GM12878 (cell line): ENCODE measurements at regions not wholly inside any gene's neighbourhood (a gene's known extent, or its start where the extent isn't known, plus 50 kb on each side); places are given as distances from the start of the nearest gene placed in this dataset.

ENCODE experiments used
- ATAC-seq: fragments of 200-7000 bp; cut with Tn5 transposase; 3 replicates; pipeline ENCODE4 v1.9.1; 2020; ENCODE audit warnings: mild to moderate bottlenecking, moderate library complexity
- BruUV-seq: library from RNA; stranded (reverse); fragments of 400-500 nt; replicated peaks from 2 replicates; lab custom pipeline; 2021; lab: Mats Ljungman, UMichigan
- CTCF ChIA-PET: fragments of 300-600 bp; sonication (Branson Sonifier 250); formaldehyde crosslinking; extraction: SDS; loops from one replicate; lab custom pipeline; 2021; ENCODE audit warnings: inconsistent platforms; lab: Yijun Ruan, JAX
- POLR2A ChIA-PET: fragments of 350-600 bp; formaldehyde crosslinking; extraction: SDS; loops from one replicate; lab custom pipeline; 2021; ENCODE audit warnings: inconsistent platforms; lab: Charles Lee
- RAD21 ChIA-PET: fragments of 300-600 bp; sonication (Branson Sonifier 250); formaldehyde crosslinking; loops from one replicate; lab custom pipeline; 2023; ENCODE audit warnings: antibody characterized with exemption; ENCODE audit not compliant: unreplicated experiment; lab: Charles Lee
- SMC1A ChIA-PET: fragments of 300-600 bp; sonication (Branson Sonifier 250); formaldehyde crosslinking; loops from one replicate; lab custom pipeline; 2023; ENCODE audit not compliant: unreplicated experiment, uncharacterized antibody; lab: Charles Lee
- DNase-seq: peaks from one replicate; pipeline ENCODE4 v3.0.0-alpha.2; 2011; ENCODE audit warnings: low read depth, low spot score
- FAIRE-seq: peaks from 3 replicates; lab custom pipeline; 2011; peaks lifted over from hg19 to GRCh38; lab: Jason Lieb, UNC
- H2AFZ ChIP-seq: 2 replicates; pipeline ENCODE4 v1.6.0; 2011; ENCODE audit warnings: low read depth, low read length, control low read depth; ENCODE audit not compliant: control insufficient read depth
- H3K27ac ChIP-seq: 2 replicates; pipeline ENCODE4 v1.5.1; 2011; ENCODE audit warnings: control low read depth; ENCODE audit not compliant: control insufficient read depth, insufficient read depth
- H3K27me3 ChIP-seq, 2 experiments: replicated peaks in 1 of 2; 2 replicates each; pipeline versions ENCODE4 v1.6.0 to v1.6.1; 2011; ENCODE audit warnings: low read length in 1 of 2; ENCODE audit not compliant: control insufficient read depth in 2 of 2, insufficient read depth in 2 of 2
- H3K36me3 ChIP-seq, 2 experiments: 2 replicates each; pipeline ENCODE4 v1.5.1; 2011; ENCODE audit warnings: low read length in 1 of 2; ENCODE audit not compliant: control insufficient read depth in 2 of 2, insufficient read depth in 2 of 2
- H3K4me1 ChIP-seq: 2 replicates; pipeline ENCODE4 v1.6.1; 2011; ENCODE audit warnings: mild to moderate bottlenecking, low read length, moderate library complexity, mixed read lengths; ENCODE audit not compliant: control insufficient read depth, insufficient read depth
- H3K4me2 ChIP-seq: 2 replicates; pipeline ENCODE4 v1.6.0; 2011; ENCODE audit warnings: control low read depth; ENCODE audit not compliant: control insufficient read depth, insufficient read depth
- H3K4me3 ChIP-seq: fragments of 200-600 bp; sonication (generic); 2 replicates; pipeline ENCODE4 v1.5.1; 2016
- H3K79me2 ChIP-seq: 2 replicates; pipeline ENCODE4 v1.6.0; 2011; ENCODE audit warnings: low read length; ENCODE audit not compliant: control insufficient read depth, insufficient read depth
- H3K9ac ChIP-seq: 2 replicates; pipeline ENCODE4 v1.8.0; 2011; ENCODE audit warnings: low read length, control low read depth, mixed read lengths; ENCODE audit not compliant: control insufficient read depth, insufficient read depth
- H3K9me3 ChIP-seq: replicated peaks from 3 replicates; pipeline ENCODE4 v1.5.1; 2011; ENCODE audit warnings: mild to moderate bottlenecking, low read length; ENCODE audit not compliant: control insufficient read depth, insufficient read depth
- H4K20me1 ChIP-seq: 2 replicates; pipeline ENCODE4 v1.6.0; 2011; ENCODE audit not compliant: control insufficient read depth, insufficient read depth
- BCL11A ChIP-seq: IDR thresholded peaks from 2 replicates; pipeline ENCODE4 v1.6.1; 2011; ENCODE audit warnings: low read depth, low read length
- CREB1 ChIP-seq: IDR thresholded peaks from 2 replicates; pipeline ENCODE4 v1.6.1; 2012; ENCODE audit warnings: low read depth, mild to moderate bottlenecking, inconsistent platforms
- EP300 ChIP-seq, 2 experiments: fragments of 150-350 bp in 1 of 2; IDR thresholded peaks; 2 replicates each; pipeline ENCODE4 v1.6.1; 2011 to 2012; ENCODE audit warnings: low read depth in 2 of 2, low read length in 2 of 2, borderline replicate concordance in 1 of 2, improper control_type of control experiment in 1 of 2, inconsistent platforms in 1 of 2; ENCODE audit not compliant: control insufficient read depth in 1 of 2
- FOXK2 ChIP-seq: fragments of 450-650 bp; IDR thresholded peaks from 2 replicates; pipeline ENCODE4 v1.6.1; 2017; ENCODE audit warnings: mild to moderate bottlenecking, moderate library complexity
- GATAD2B ChIP-seq: fragments of 450-650 bp; conservative IDR thresholded peaks from 2 replicates; pipeline ENCODE4 v1.6.1; 2017; ENCODE audit warnings: low read depth, mild to moderate bottlenecking, moderate library complexity
- IKZF1 ChIP-seq: fragments of 450-650 bp; conservative IDR thresholded peaks from 2 replicates; pipeline ENCODE4 v1.6.1; 2017; ENCODE audit warnings: antibody characterized with exemption, mild to moderate bottlenecking
- MTA3 ChIP-seq: IDR thresholded peaks from 2 replicates; pipeline ENCODE4 v1.6.1; 2012; ENCODE audit warnings: low read length, inconsistent platforms, borderline replicate concordance
- NFYB ChIP-seq: IDR thresholded peaks from 2 replicates; pipeline ENCODE4 v1.6.1; 2011; ENCODE audit warnings: low read depth, mild to moderate bottlenecking, low read length, improper control_type of control experiment, moderate library complexity; ENCODE audit not compliant: insufficient read depth
- NR2C1 ChIP-seq: fragments of 450-650 bp; IDR thresholded peaks from 2 replicates; pipeline ENCODE4 v1.6.1; 2017; ENCODE audit warnings: antibody characterized with exemption, mild to moderate bottlenecking, moderate library complexity
- PAX5 ChIP-seq: IDR thresholded peaks from 2 replicates; pipeline ENCODE4 v1.6.1; 2011; ENCODE audit warnings: low read depth, low read length, borderline replicate concordance
- RB1 ChIP-seq: fragments of 450-650 bp; formaldehyde crosslinking; IDR thresholded peaks from 2 replicates; pipeline ENCODE4 v1.6.1; 2017; ENCODE audit warnings: mild to moderate bottlenecking, borderline replicate concordance
- RBBP5 ChIP-seq: fragments of 200-600 bp; sonication (generic); conservative IDR thresholded peaks from 2 replicates; pipeline ENCODE4 v1.6.1; 2016
- RELB ChIP-seq: fragments of 450-650 bp; IDR thresholded peaks from 2 replicates; pipeline ENCODE4 v1.6.1; 2017; ENCODE audit warnings: low read depth, mild to moderate bottlenecking, moderate library complexity
- YBX1 ChIP-seq: fragments of 450-650 bp; IDR thresholded peaks from 2 replicates; pipeline ENCODE4 v1.6.1; 2016; ENCODE audit warnings: antibody characterized with exemption
- WGBS: methylation state at CpG from one replicate; pipeline ENCODE4 v1.1.6; 2016; ENCODE audit warnings: low lambda C conversion rate; ENCODE audit not compliant: insufficient replicate concordance, insufficient coverage; ENCODE audit errors: missing lambda C conversion rate; 5-methylcytosine and 5-hydroxymethylcytosine counted together
- in situ Hi-C: fragments of 300-500 bp; cut with MboI; formaldehyde crosslinking; loops from 9 replicates; pipeline ENCODE4 v1.14.3; 2018; ENCODE audit warnings: mixed read lengths
- intact Hi-C: fragments of 100-400 bp; cut with micrococcal nuclease; formaldehyde crosslinking; loops from one replicate; pipeline ENCODE4 v1.14.2; 2022; ENCODE audit not compliant: unreplicated experiment

GRCh38 chrX:84611843-84612636 is 109.8 kb upstream of the HDX start:
- 14% methylated on average over 3 of the region's 3 CpGs for WGBS
- no peak for DNase-seq

More at GRCh38 chrX:84611843-84612636, 109.8 kb upstream of the HDX start:
- FAIRE-seq, result no peak
- Histone ChIP-seq H3K27me3 (no peaks in the 10 kb centered on the region), H3K9ac (no peak overlapping the region), H3K9me3 (no peaks in the 10 kb centered on the region), H3K4me2 (no peak overlapping the region), H3K4me3 (no peak overlapping the region), H3K36me3 (no peaks in the 10 kb centered on the region), H3K27ac (no peak overlapping the region), H3K79me2 (no peaks in the 10 kb centered on the region)
- no TSS peak for BruUV-seq
- ChIA-PET SMC1A (no interaction called here), RAD21 (no interaction called here), CTCF (no interaction called here)
- in situ Hi-C loops, result no loop called here
- ATAC-seq, result no peak
- no peak for TF ChIP-seq RELB
- TF ChIP-seq MTA3, result no peak
- no peak for TF ChIP-seq YBX1
- TF ChIP-seq PAX5, result no peak
- no peak for TF ChIP-seq NR2C1
- TF ChIP-seq FOXK2, result no peak
- TF ChIP-seq NFYB, result no peak
- TF ChIP-seq BCL11A, result no peak
- no peak for TF ChIP-seq CREB1
- TF ChIP-seq IKZF1, result no peak
- TF ChIP-seq GATAD2B, result no peak
- no peak for TF ChIP-seq RB1
- no peak for TF ChIP-seq EP300 (IDR thresholded peaks at IDR 0.05; ENCODE audit: borderline replicate concordance in 1 of 2, control insufficient read depth in 1 of 2, low read depth in 2 of 2, low read length in 2 of 2)
- no peak for TF ChIP-seq RBBP5
- TF ChIP-seq, all 136 proteins: peak for 0
- Histone ChIP-seq H3K4me1 (no peaks in the 10 kb centered on the region), H2AFZ (no peak overlapping the region), H4K20me1 (no peaks in the 10 kb centered on the region)
- intact Hi-C loops, result no loop called here
- POLR2A ChIA-PET, result no interaction called here
